ENCODE measurements at regions not wholly inside any gene's neighbourhood (a gene's known extent, or its start where the extent isn't known, plus 50 kb on each side); places are given as distances from the start of the nearest gene placed in this dataset.
A peak's percentile ranks its signal among the peaks of the same experiment; 100 is the strongest.

DNA sequence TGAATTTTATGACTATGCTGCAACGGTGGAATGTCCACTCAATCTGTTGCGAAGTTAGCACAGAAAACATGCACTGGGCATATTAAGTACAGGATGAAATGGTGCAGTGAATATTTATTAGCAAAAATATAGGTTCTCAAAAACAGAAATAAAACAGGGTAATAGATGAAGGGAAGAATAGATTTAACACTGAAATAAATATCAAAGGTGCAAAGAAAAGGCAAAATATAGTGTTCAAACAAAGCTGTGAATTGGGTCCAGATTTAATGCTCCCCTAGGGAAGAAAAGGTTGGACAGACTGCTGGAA lies 435.2 kb upstream of the MGMT start:
- Mint-ChIP-seq H3K4me1 (ENCODE audit: low read depth, unreplicated experiment) (peaks cover 72% of the 10 kb centered on the region), H3K27ac (ENCODE audit: unreplicated experiment) (peak overlapping the region; percentile 10), H3K36me3 (ENCODE audit: unreplicated experiment) (no peaks in the 10 kb centered on the region), H3K9me3 (ENCODE audit: unreplicated experiment) (no peaks in the 10 kb centered on the region), H3K27me3 (ENCODE audit: unreplicated experiment) (no peaks in the 10 kb centered on the region), H3K4me3 (ENCODE audit: unreplicated experiment) (peak overlapping the region; percentile 4)
- DNase-seq, result no peak
- TF ChIP-seq, protein P1, sequence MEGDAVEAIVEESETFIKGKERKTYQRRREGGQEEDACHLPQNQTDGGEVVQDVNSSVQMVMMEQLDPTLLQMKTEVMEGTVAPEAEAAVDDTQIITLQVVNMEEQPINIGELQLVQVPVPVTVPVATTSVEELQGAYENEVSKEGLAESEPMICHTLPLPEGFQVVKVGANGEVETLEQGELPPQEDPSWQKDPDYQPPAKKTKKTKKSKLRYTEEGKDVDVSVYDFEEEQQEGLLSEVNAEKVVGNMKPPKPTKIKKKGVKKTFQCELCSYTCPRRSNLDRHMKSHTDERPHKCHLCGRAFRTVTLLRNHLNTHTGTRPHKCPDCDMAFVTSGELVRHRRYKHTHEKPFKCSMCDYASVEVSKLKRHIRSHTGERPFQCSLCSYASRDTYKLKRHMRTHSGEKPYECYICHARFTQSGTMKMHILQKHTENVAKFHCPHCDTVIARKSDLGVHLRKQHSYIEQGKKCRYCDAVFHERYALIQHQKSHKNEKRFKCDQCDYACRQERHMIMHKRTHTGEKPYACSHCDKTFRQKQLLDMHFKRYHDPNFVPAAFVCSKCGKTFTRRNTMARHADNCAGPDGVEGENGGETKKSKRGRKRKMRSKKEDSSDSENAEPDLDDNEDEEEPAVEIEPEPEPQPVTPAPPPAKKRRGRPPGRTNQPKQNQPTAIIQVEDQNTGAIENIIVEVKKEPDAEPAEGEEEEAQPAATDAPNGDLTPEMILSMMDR (IDR thresholded peaks at IDR 0.05; ENCODE audit: partially characterized antibody, unreplicated experiment), result no peak

DNA sequence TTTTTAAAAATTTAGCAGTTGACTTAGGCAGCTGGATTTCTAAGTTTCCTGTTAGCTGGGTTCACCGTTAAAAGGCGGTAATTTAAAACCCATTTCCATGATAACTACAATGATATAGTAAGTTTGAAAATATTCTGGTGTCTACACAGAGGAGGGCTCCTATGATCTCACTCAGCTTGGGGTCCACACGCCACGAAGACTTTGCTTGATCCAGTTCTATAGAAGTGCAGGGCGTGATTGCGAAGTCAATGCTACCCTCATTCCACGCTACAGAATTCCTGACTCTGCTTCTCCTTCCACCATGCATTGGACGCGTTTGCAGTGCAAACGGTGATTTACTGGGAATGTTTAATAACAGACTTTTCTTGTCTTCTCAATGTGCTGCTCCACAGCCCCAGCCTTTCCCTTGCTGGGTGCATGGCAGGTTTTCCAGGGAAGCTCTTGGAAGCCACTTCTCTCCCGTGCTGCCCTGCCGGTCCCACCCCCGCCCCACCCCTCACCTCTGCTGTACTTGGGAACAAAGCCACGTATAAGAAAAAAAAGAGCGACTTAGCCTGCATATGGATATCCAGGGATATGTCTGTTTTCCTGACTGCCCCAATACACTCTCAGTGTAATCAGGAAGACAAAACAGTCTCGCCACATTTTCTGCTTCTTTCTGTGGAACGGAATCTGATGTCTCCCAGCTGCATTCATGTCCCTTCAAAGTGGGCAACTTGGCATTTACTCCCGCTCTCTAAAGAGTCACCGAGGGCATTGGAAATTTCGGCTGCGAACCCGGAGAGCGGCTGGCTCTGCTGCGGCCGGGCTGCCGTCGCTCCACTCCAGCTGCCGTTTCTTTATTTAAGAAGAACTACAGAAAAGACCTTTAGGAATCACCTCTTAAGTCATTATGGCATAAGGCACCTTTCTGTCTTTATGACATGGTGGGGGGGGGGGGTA lies 434.4 kb upstream of the MGMT start:
- peaks cover 66% of the 10 kb centered on the region for H3K4me1 Mint-ChIP-seq (ENCODE audit: low read depth, unreplicated experiment)
- peak overlapping the region; percentile 29 for H3K27ac Mint-ChIP-seq (ENCODE audit: unreplicated experiment)
- no peaks in the 10 kb centered on the region for H3K36me3 Mint-ChIP-seq (ENCODE audit: unreplicated experiment)
- no peak overlapping the region for H3K4me3 Mint-ChIP-seq (ENCODE audit: unreplicated experiment)
- TF ChIP-seq, protein P1 (IDR thresholded peaks at IDR 0.05; ENCODE audit: partially characterized antibody, unreplicated experiment), result no peak
- no peaks in the 10 kb centered on the region for H3K27me3 Mint-ChIP-seq (ENCODE audit: unreplicated experiment)
- no peak for DNase-seq
- H3K9me3 Mint-ChIP-seq (ENCODE audit: unreplicated experiment), result no peaks in the 10 kb centered on the region

DNA sequence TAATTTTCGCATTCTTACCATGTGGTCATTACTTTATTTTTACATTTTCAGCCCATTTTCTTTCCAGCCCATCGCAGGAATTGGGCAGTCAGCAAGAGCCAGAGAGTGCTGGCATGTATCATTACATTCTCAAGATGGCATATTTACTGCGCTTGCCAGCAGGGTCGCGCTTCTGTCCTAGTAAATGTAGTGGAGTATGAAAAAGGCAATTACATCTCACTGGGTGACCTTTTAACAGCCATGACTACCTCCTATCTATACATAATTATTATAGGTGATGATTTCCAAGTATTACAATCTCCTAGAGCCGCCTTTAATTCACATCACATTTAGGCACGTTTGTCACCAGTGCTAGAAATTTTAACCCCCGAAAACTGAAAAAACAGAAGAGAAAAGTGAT lies 433.7 kb upstream of the MGMT start:
- no peaks in the 10 kb centered on the region for H3K9me3 Mint-ChIP-seq (ENCODE audit: unreplicated experiment)
- no peak for DNase-seq
- H3K36me3 Mint-ChIP-seq (ENCODE audit: unreplicated experiment), result no peaks in the 10 kb centered on the region
- H3K4me3 Mint-ChIP-seq (ENCODE audit: unreplicated experiment), result peak overlapping the region; percentile 5
- no peaks in the 10 kb centered on the region for H3K27me3 Mint-ChIP-seq (ENCODE audit: unreplicated experiment)
- TF ChIP-seq, protein P1 (IDR thresholded peaks at IDR 0.05; ENCODE audit: partially characterized antibody, unreplicated experiment), result no peak
- H3K4me1 Mint-ChIP-seq (ENCODE audit: low read depth, unreplicated experiment), result peaks cover 60% of the 10 kb centered on the region
- H3K27ac Mint-ChIP-seq (ENCODE audit: unreplicated experiment), result peak overlapping the region; percentile 23

- Mint-ChIP-seq H3K4me1 (ENCODE audit: low read depth, unreplicated experiment) (peaks cover 57% of the 10 kb centered on the region), H3K27me3 (ENCODE audit: unreplicated experiment) (no peaks in the 10 kb centered on the region)
Observed at GRCh38 chr10:129033790-129034272, 433.2 kb upstream of the MGMT start.

More at GRCh38 chr10:129033790-129034272, 433.2 kb upstream of the MGMT start:
- TF ChIP-seq, protein P1 (IDR thresholded peaks at IDR 0.05; ENCODE audit: partially characterized antibody, unreplicated experiment), result no peak
- H3K9me3 Mint-ChIP-seq (ENCODE audit: unreplicated experiment), result no peaks in the 10 kb centered on the region
- H3K4me3 Mint-ChIP-seq (ENCODE audit: unreplicated experiment), result peak overlapping the region; percentile 5
- DNase-seq, result no peak
- no peaks in the 10 kb centered on the region for H3K36me3 Mint-ChIP-seq (ENCODE audit: unreplicated experiment)
- H3K27ac Mint-ChIP-seq (ENCODE audit: unreplicated experiment), result peak overlapping the region; percentile 23
